ENCODE measurements at regions not wholly inside any gene's neighbourhood (a gene's known extent, or its start where the extent isn't known, plus 50 kb on each side); places are given as distances from the start of the nearest gene placed in this dataset.

GRCh38 chr11:36953976-36954375 lies 355.9 kb upstream of the RAG2 start:
- no peak for DNase-seq
- ChIA-PET POLR2A (no interaction called here), CTCF (no interaction called here)
- Mint-ChIP-seq H3K4me3 (no peak overlapping the region), H3K36me3 (ENCODE audit: low read depth) (no peaks in the 10 kb centered on the region), H3K27me3 (no peaks in the 10 kb centered on the region), H3K4me1 (no peaks in the 10 kb centered on the region), H3K27ac (no peak overlapping the region), H3K9me3 (ENCODE audit: low read depth) (peaks cover 4% of the 10 kb centered on the region)
- no peak for ATAC-seq
- intact Hi-C loops (cut with DNase I, micrococcal nuclease), result no loop called here

GRCh38 chr11:36948460-36949127 lies 350.6 kb upstream of the RAG2 start:
- CTCF ChIA-PET, result no interaction called here
- ATAC-seq (no peak), DNase-seq (no peak)
- Mint-ChIP-seq H3K4me1 (no peaks in the 10 kb centered on the region), H3K36me3 (ENCODE audit: low read depth) (no peaks in the 10 kb centered on the region), H3K4me3 (no peak overlapping the region), H3K9me3 (ENCODE audit: low read depth) (peaks cover 2% of the 10 kb centered on the region), H3K27me3 (no peaks in the 10 kb centered on the region), H3K27ac (no peak overlapping the region)
- POLR2A ChIA-PET, result no interaction called here
- intact Hi-C loops (cut with DNase I, micrococcal nuclease), result no loop called here

GRCh38 chr11:36945384-36945783 lies 347.3 kb upstream of the RAG2 start:
- no peak for ATAC-seq
- ChIA-PET POLR2A (no interaction called here), CTCF (interaction anchor here (0.7 kb wide), 1 partner anchor 43 kb away, joined by 3 read pairs; no protein-coding TSS in a partner anchor)
- Mint-ChIP-seq H3K36me3 (ENCODE audit: low read depth) (no peaks in the 10 kb centered on the region), H3K4me3 (no peak overlapping the region), H3K4me1 (no peaks in the 10 kb centered on the region), H3K9me3 (ENCODE audit: low read depth) (no peaks in the 10 kb centered on the region), H3K27ac (no peak overlapping the region), H3K27me3 (no peaks in the 10 kb centered on the region)
- intact Hi-C loops (cut with DNase I, micrococcal nuclease), result no loop called here
- DNase-seq, result no peak

GRCh38 chr11:36933481-36933880 lies 335.4 kb upstream of the RAG2 start:
- Mint-ChIP-seq H3K27me3 (no peaks in the 10 kb centered on the region), H3K9me3 (ENCODE audit: low read depth) (no peaks in the 10 kb centered on the region), H3K36me3 (ENCODE audit: low read depth) (no peaks in the 10 kb centered on the region), H3K4me3 (no peak overlapping the region), H3K27ac (no peak overlapping the region), H3K4me1 (no peaks in the 10 kb centered on the region)
- ChIA-PET CTCF (no interaction called here), POLR2A (no interaction called here)
- ATAC-seq (no peak), DNase-seq (no peak)
- intact Hi-C loops (cut with DNase I, micrococcal nuclease), result no loop called here

GRCh38 chr11:36931139-36931538 lies 333.1 kb upstream of the RAG2 start:
- no peaks in the 10 kb centered on the region for H3K36me3 Mint-ChIP-seq (ENCODE audit: low read depth)
- DNase-seq (no peak), ATAC-seq (no peak)
- H3K27me3 Mint-ChIP-seq, result no peaks in the 10 kb centered on the region
- ChIA-PET POLR2A (no interaction called here), CTCF (no interaction called here)
- no peaks in the 10 kb centered on the region for H3K4me1 Mint-ChIP-seq
- intact Hi-C loops (cut with DNase I, micrococcal nuclease), result no loop called here
- H3K4me3 Mint-ChIP-seq, result no peak overlapping the region
- no peaks in the 10 kb centered on the region for H3K9me3 Mint-ChIP-seq (ENCODE audit: low read depth)
- no peak overlapping the region for H3K27ac Mint-ChIP-seq

GRCh38 chr11:36930256-36930655 lies 332.2 kb upstream of the RAG2 start:
- H3K4me3 Mint-ChIP-seq, result no peak overlapping the region
- H3K4me1 Mint-ChIP-seq, result no peaks in the 10 kb centered on the region
- H3K27ac Mint-ChIP-seq, result no peak overlapping the region
- no peak for DNase-seq
- POLR2A ChIA-PET, result no interaction called here
- no peak for ATAC-seq
- intact Hi-C loops (cut with DNase I, micrococcal nuclease), result no loop called here
- no peaks in the 10 kb centered on the region for H3K9me3 Mint-ChIP-seq (ENCODE audit: low read depth)
- H3K36me3 Mint-ChIP-seq (ENCODE audit: low read depth), result no peaks in the 10 kb centered on the region
- no peaks in the 10 kb centered on the region for H3K27me3 Mint-ChIP-seq
- CTCF ChIA-PET, result no interaction called here

- CTCF ChIA-PET, result no interaction called here
- ATAC-seq (no peak), DNase-seq (no peak)
- POLR2A ChIA-PET, result no interaction called here
- H3K4me1 Mint-ChIP-seq, result no peaks in the 10 kb centered on the region
- H3K4me3 Mint-ChIP-seq, result no peak overlapping the region
- H3K27me3 Mint-ChIP-seq, result no peaks in the 10 kb centered on the region
- no peak overlapping the region for H3K27ac Mint-ChIP-seq
- no peaks in the 10 kb centered on the region for H3K36me3 Mint-ChIP-seq (ENCODE audit: low read depth)
- intact Hi-C loops (cut with DNase I, micrococcal nuclease), result no loop called here
- H3K9me3 Mint-ChIP-seq (ENCODE audit: low read depth), result no peaks in the 10 kb centered on the region
Measured at GRCh38 chr11:36929401-36929800, 331.4 kb upstream of the RAG2 start.

GRCh38 chr11:36928621-36929020 lies 330.6 kb upstream of the RAG2 start:
- CTCF ChIA-PET, result no interaction called here
- intact Hi-C loops (cut with DNase I, micrococcal nuclease), result no loop called here
- no peaks in the 10 kb centered on the region for H3K27me3 Mint-ChIP-seq
- no peaks in the 10 kb centered on the region for H3K9me3 Mint-ChIP-seq (ENCODE audit: low read depth)
- no peaks in the 10 kb centered on the region for H3K36me3 Mint-ChIP-seq (ENCODE audit: low read depth)
- H3K27ac Mint-ChIP-seq, result no peak overlapping the region
- DNase-seq (no peak), ATAC-seq (no peak)
- no peaks in the 10 kb centered on the region for H3K4me1 Mint-ChIP-seq
- H3K4me3 Mint-ChIP-seq, result no peak overlapping the region
- POLR2A ChIA-PET, result no interaction called here

- Mint-ChIP-seq H3K4me1 (no peaks in the 10 kb centered on the region), H3K27ac (no peak overlapping the region), H3K36me3 (ENCODE audit: low read depth) (no peaks in the 10 kb centered on the region), H3K9me3 (ENCODE audit: low read depth) (no peaks in the 10 kb centered on the region), H3K4me3 (no peak overlapping the region), H3K27me3 (no peaks in the 10 kb centered on the region)
- POLR2A ChIA-PET, result no interaction called here
- CTCF ChIA-PET, result no interaction called here
- ATAC-seq (no peak), DNase-seq (no peak)
- intact Hi-C loops (cut with DNase I, micrococcal nuclease), result no loop called here
Measured at GRCh38 chr11:36899800-36900199, 301.8 kb upstream of the RAG2 start.

- Mint-ChIP-seq H3K9me3 (ENCODE audit: low read depth) (no peaks in the 10 kb centered on the region), H3K36me3 (ENCODE audit: low read depth) (no peaks in the 10 kb centered on the region), H3K27ac (no peak overlapping the region), H3K4me1 (no peaks in the 10 kb centered on the region), H3K4me3 (no peak overlapping the region), H3K27me3 (no peaks in the 10 kb centered on the region)
- no peak for DNase-seq
- ATAC-seq, result no peak
- intact Hi-C loops (cut with DNase I, micrococcal nuclease), result no loop called here
- POLR2A ChIA-PET, result no interaction called here
- CTCF ChIA-PET, result no interaction called here
Measured at GRCh38 chr11:36890841-36891240, 292.8 kb upstream of the RAG2 start.

- intact Hi-C loops (cut with DNase I, micrococcal nuclease), result no loop called here
- no peak for DNase-seq
- no peaks in the 10 kb centered on the region for H3K27me3 Mint-ChIP-seq
- no peaks in the 10 kb centered on the region for H3K4me1 Mint-ChIP-seq
- ChIA-PET POLR2A (no interaction called here), CTCF (no interaction called here)
- no peak overlapping the region for H3K4me3 Mint-ChIP-seq
- no peak for ATAC-seq
- no peaks in the 10 kb centered on the region for H3K9me3 Mint-ChIP-seq (ENCODE audit: low read depth)
- no peaks in the 10 kb centered on the region for H3K36me3 Mint-ChIP-seq (ENCODE audit: low read depth)
- no peak overlapping the region for H3K27ac Mint-ChIP-seq
Measured at GRCh38 chr11:36890121-36890679, 292.2 kb upstream of the RAG2 start.

- POLR2A ChIA-PET, result no interaction called here
- intact Hi-C loops (cut with DNase I, micrococcal nuclease), result no loop called here
- H3K4me3 Mint-ChIP-seq, result no peak overlapping the region
Measured at GRCh38 chr11:36885154-36885553, 287.1 kb upstream of the RAG2 start.

GRCh38 chr11:36878737-36879136 lies 280.7 kb upstream of the RAG2 start:
- Mint-ChIP-seq H3K4me3 (no peak overlapping the region), H3K9me3 (ENCODE audit: low read depth) (no peaks in the 10 kb centered on the region), H3K27me3 (no peaks in the 10 kb centered on the region), H3K4me1 (no peaks in the 10 kb centered on the region), H3K27ac (no peak overlapping the region), H3K36me3 (ENCODE audit: low read depth) (no peaks in the 10 kb centered on the region)
- ChIA-PET POLR2A (no interaction called here), CTCF (no interaction called here)
- intact Hi-C loops (cut with DNase I, micrococcal nuclease), result no loop called here
- ATAC-seq, result no peak
- no peak for DNase-seq

More at GRCh38 chr11:36885154-36885553, 287.1 kb upstream of the RAG2 start:
- Mint-ChIP-seq H3K9me3 (ENCODE audit: low read depth) (no peaks in the 10 kb centered on the region), H3K4me1 (no peaks in the 10 kb centered on the region), H3K27me3 (no peaks in the 10 kb centered on the region), H3K36me3 (ENCODE audit: low read depth) (no peaks in the 10 kb centered on the region), H3K27ac (no peak overlapping the region)
- DNase-seq, result no peak
- CTCF ChIA-PET, result no interaction called here
- no peak for ATAC-seq
